ENCODE measurements at regions not wholly inside any gene's neighbourhood (a gene's known extent, or its start where the extent isn't known, plus 50 kb on each side); places are given as distances from the start of the nearest gene placed in this dataset.

GRCh38 chr5:136703706-136704105, 338.4 kb upstream of the TRPC7 start:
- no peak for TF ChIP-seq ZZZ3 (IDR thresholded peaks at IDR 0.05; ENCODE audit: control insufficient read depth, insufficient read length, low read depth)
- no peak for TF ChIP-seq YY1 (IDR thresholded peaks at IDR 0.05; ENCODE audit: low read depth, low read length)
- TF ChIP-seq JUND (IDR thresholded peaks at IDR 0.05; ENCODE audit: low read depth, low read length): no peak
- TF ChIP-seq MAX (IDR thresholded peaks at IDR 0.05; ENCODE audit: low read depth, low read length): no peak
- TF ChIP-seq GABPA (IDR thresholded peaks at IDR 0.05; ENCODE audit: low read depth): no peak
- TF ChIP-seq CHD2 (IDR thresholded peaks at IDR 0.05; ENCODE audit: borderline replicate concordance, low read depth, low read length): no peak
- TF ChIP-seq NFIC (IDR thresholded peaks at IDR 0.05; ENCODE audit: low read depth, low read length): no peak
- no peak for TF ChIP-seq SPI1 (IDR thresholded peaks at IDR 0.05; ENCODE audit: borderline replicate concordance, insufficient read depth, low read depth, low read length)
- no peak for TF ChIP-seq CTCF (IDR thresholded peaks at IDR 0.05 in 2 of 3, conservative IDR thresholded peaks at IDR 0.05 in 1 of 3; ENCODE audit: control insufficient read depth in 2 of 3, extremely low read depth in 1 of 3, insufficient read depth in 1 of 3, low read depth in 3 of 3, low read length in 3 of 3)

All from GM12878 (cell line).